Endothelial cell of umbilical vein (primary cell): ENCODE measurements at regions not wholly inside any gene's neighbourhood (a gene's known extent, or its start where the extent isn't known, plus 50 kb on each side); places are given as distances from the start of the nearest gene placed in this dataset.

ENCODE experiments used
- BruUV-seq: library from RNA; stranded (reverse); fragments of 400-500 nt; replicated peaks from 2 replicates; lab custom pipeline; 2021; lab: Mats Ljungman, UMichigan
- CTCF ChIA-PET: fragments of 300-600, 350-600 bp; sonication (Branson Sonifier 250); formaldehyde crosslinking; loops from one replicate; lab custom pipeline; 2021; ENCODE audit warnings: antibody characterized with exemption, inconsistent platforms; lab: Charles Lee
- POLR2A ChIA-PET: fragments of 300-600, 350-600 bp; sonication (Branson Sonifier 250); formaldehyde crosslinking; loops from one replicate; lab custom pipeline; 2021; ENCODE audit warnings: antibody characterized with exemption, inconsistent platforms; lab: Charles Lee
- DNase-seq: peaks from one replicate; pipeline ENCODE4 v3.0.0-alpha.2; 2011; ENCODE audit warnings: low read depth, low spot score
- FAIRE-seq: peaks from 2 replicates; lab custom pipeline; 2011; peaks lifted over from hg19 to GRCh38; lab: Jason Lieb, UNC
- H2AFZ ChIP-seq: 2 replicates; pipeline ENCODE4 v1.6.0; 2012; ENCODE audit warnings: low read depth, low read length, control low read depth, inconsistent platforms
- H3K27ac ChIP-seq: 2 replicates; pipeline ENCODE4 v1.5.1; 2011; ENCODE audit warnings: low read depth, mild to moderate bottlenecking, control low read depth, low read length, moderate library complexity; ENCODE audit not compliant: insufficient read depth
- H3K27me3 ChIP-seq, 2 experiments: 2 replicates each; pipeline versions ENCODE4 v1.6.0 to v1.6.1; 2011; ENCODE audit warnings: low read length in 2 of 2, mixed read lengths in 1 of 2; ENCODE audit not compliant: control insufficient read depth in 2 of 2, insufficient read depth in 2 of 2
- H3K36me3 ChIP-seq, 2 experiments: 2 replicates in 1 of 2; 3 replicates in 1 of 2; pipeline ENCODE4 v1.5.1; 2011; ENCODE audit warnings: low read length in 2 of 2, mild to moderate bottlenecking in 1 of 2, moderate library complexity in 1 of 2; ENCODE audit not compliant: control insufficient read depth in 2 of 2, insufficient read depth in 2 of 2; ENCODE audit errors: extremely low read depth in 1 of 2
- H3K4me1 ChIP-seq: 3 replicates; pipeline ENCODE4 v1.5.1; 2011; ENCODE audit warnings: mild to moderate bottlenecking, low read length; ENCODE audit not compliant: control insufficient read depth, insufficient read depth; ENCODE audit errors: extremely low read depth
- H3K4me2 ChIP-seq: 2 replicates; pipeline ENCODE4 v1.6.1; 2011; ENCODE audit warnings: low read length, control low read depth, mixed read lengths; ENCODE audit not compliant: insufficient read depth
- H3K4me3 ChIP-seq, 3 experiments: fragments of 200-600 bp in 1 of 3; sonication (generic), shearing (Covaris generic) in 1 of 3; replicated peaks in 1 of 3; 2 replicates each; pipeline ENCODE4 v1.5.1; 2011 to 2016; ENCODE audit warnings: control low read depth in 3 of 3, low read length in 3 of 3, mild to moderate bottlenecking in 2 of 3, inconsistent platforms in 1 of 3, low read depth in 1 of 3, moderate library complexity in 1 of 3; ENCODE audit not compliant: insufficient read depth in 1 of 3
- H3K79me2 ChIP-seq: 2 replicates; pipeline ENCODE4 v1.6.0; 2012; ENCODE audit warnings: low read length, inconsistent platforms; ENCODE audit not compliant: control insufficient read depth, insufficient read depth
- H3K9ac ChIP-seq: replicated peaks from 2 replicates; pipeline ENCODE3; 2011; ENCODE audit warnings: low read length, control low read depth; ENCODE audit not compliant: insufficient read depth; ENCODE audit errors: extremely low read depth
- H3K9me1 ChIP-seq: replicated peaks from 3 replicates; pipeline ENCODE4 v1.6.0; 2011; ENCODE audit warnings: mild to moderate bottlenecking, low read length; ENCODE audit not compliant: control insufficient read depth, insufficient read depth; ENCODE audit errors: extremely low read depth
- H3K9me3 ChIP-seq: replicated peaks from 2 replicates; pipeline ENCODE4 v1.5.1; 2012; ENCODE audit warnings: low read length, inconsistent platforms; ENCODE audit not compliant: control insufficient read depth, insufficient read depth
- H4K20me1 ChIP-seq: replicated peaks from 2 replicates; pipeline ENCODE3; 2011; ENCODE audit warnings: mild to moderate bottlenecking, low read length; ENCODE audit not compliant: control insufficient read depth, insufficient read depth; ENCODE audit errors: extremely low read depth
- EZH2 ChIP-seq: IDR thresholded peaks from 2 replicates; pipeline ENCODE4 v1.6.1; 2012; ENCODE audit warnings: borderline replicate concordance, low read depth, mild to moderate bottlenecking, moderate library complexity, low read length, inconsistent platforms; ENCODE audit not compliant: severe bottlenecking
- FOS ChIP-seq: IDR thresholded peaks from 2 replicates; pipeline ENCODE4 v1.6.1; 2011; ENCODE audit warnings: mild to moderate bottlenecking, low read length, moderate library complexity, borderline replicate concordance; ENCODE audit not compliant: insufficient read depth
- GATA2 ChIP-seq: IDR thresholded peaks from 2 replicates; pipeline ENCODE4 v1.7.0; 2011; ENCODE audit warnings: low read depth, mild to moderate bottlenecking, moderate library complexity, mixed read lengths, low read length; ENCODE audit not compliant: insufficient read length, insufficient read depth
- JUN ChIP-seq: IDR thresholded peaks from 2 replicates; pipeline ENCODE4 v1.6.1; 2011; ENCODE audit warnings: borderline replicate concordance, low read depth; ENCODE audit not compliant: insufficient read length, insufficient read depth
- MYC ChIP-seq: IDR thresholded peaks from one replicate; pipeline ENCODE4 v1.6.1; 2011; ENCODE audit warnings: mild to moderate bottlenecking, low read depth, low read length
- POLR2A ChIP-seq: IDR thresholded peaks from 2 replicates; pipeline ENCODE4 v1.6.1; 2012; ENCODE audit warnings: low read depth, mild to moderate bottlenecking, control low read depth, low read length
- POLR2AphosphoS5 ChIP-seq: IDR thresholded peaks from 2 replicates; pipeline ENCODE4 v1.6.1; 2012; ENCODE audit warnings: low read depth, mild to moderate bottlenecking, control low read depth, low read length, moderate library complexity; ENCODE audit not compliant: insufficient read depth
- dilution Hi-C: fragments of 300-500 bp; cut with MboI; formaldehyde crosslinking; loops from one replicate; pipeline ENCODE4 v1.15.0; 2019; ENCODE audit warnings: low sequenced_read_pairs; ENCODE audit not compliant: extremely low pct_ligation_motif_present
- intact Hi-C: fragments of 100-400 bp; cut with micrococcal nuclease; formaldehyde crosslinking; loops from one replicate; pipeline ENCODE4 v1.10.0; 2022
- TF ChIP-seq, protein P1 (sequence below): IDR thresholded peaks from 2 replicates; pipeline ENCODE4 v1.6.1; 2011; ENCODE audit not compliant: insufficient read depth, insufficient read length
- TF ChIP-seq, protein P2 (sequence below), 2 donors: IDR thresholded peaks; 1 replicate in 1 of 2; 2 replicates in 1 of 2; pipeline ENCODE4 v1.5.1; 2011; ENCODE audit warnings: low read length in 2 of 2, mild to moderate bottlenecking in 2 of 2, moderate library complexity in 2 of 2, control low read depth in 1 of 2, inconsistent platforms in 1 of 2, low read depth in 1 of 2; ENCODE audit not compliant: insufficient read depth in 1 of 2; ENCODE audit errors: extremely low read depth in 1 of 2

DNA sequence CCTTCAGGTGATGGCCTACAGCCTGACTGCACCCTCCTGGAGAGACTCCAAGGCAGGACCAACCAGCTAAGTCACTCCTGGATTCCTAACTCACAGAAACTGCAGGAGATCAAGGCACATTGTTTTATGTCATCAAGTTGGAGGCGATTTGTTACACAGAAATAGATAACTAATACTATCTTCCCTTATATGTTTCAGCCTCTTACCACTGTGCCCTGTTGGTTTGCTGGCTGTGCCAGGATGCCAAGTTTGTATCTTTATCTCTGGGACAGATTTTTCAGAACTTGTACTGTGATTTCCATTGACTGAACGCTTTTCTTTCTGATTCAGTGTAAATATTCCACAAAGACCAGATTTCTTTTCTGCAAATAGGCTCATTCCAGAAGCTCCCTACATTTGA lies 76.2 kb upstream of the OPCML start:
- ChIA-PET POLR2A (no interaction called here), CTCF (no interaction called here)
- no peak for FAIRE-seq
- Histone ChIP-seq H3K27me3 (no peaks in the 10 kb centered on the region), H3K36me3 (no peaks in the 10 kb centered on the region), H3K27ac (no peak overlapping the region), H3K4me1 (no peaks in the 10 kb centered on the region), H3K9me1 (no peaks in the 10 kb centered on the region), H3K79me2 (no peaks in the 10 kb centered on the region), H3K4me2 (no peak overlapping the region), H3K4me3 (no peak overlapping the region), H3K9ac (no peak overlapping the region), H2AFZ (no peak overlapping the region), H3K9me3 (peaks cover 2% of the 10 kb centered on the region), H4K20me1 (no peaks in the 10 kb centered on the region)
- no TSS peak for BruUV-seq
- TF ChIP-seq FOS: no peak
- TF ChIP-seq MYC: no peak
- TF ChIP-seq GATA2: no peak
- no peak for TF ChIP-seq EZH2
- TF ChIP-seq JUN: no peak
- TF ChIP-seq, protein P1, sequence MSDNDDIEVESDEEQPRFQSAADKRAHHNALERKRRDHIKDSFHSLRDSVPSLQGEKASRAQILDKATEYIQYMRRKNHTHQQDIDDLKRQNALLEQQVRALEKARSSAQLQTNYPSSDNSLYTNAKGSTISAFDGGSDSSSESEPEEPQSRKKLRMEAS: no peak
- TF ChIP-seq POLR2AphosphoS5: no peak
- TF ChIP-seq POLR2A: no peak
- TF ChIP-seq, protein P2, sequence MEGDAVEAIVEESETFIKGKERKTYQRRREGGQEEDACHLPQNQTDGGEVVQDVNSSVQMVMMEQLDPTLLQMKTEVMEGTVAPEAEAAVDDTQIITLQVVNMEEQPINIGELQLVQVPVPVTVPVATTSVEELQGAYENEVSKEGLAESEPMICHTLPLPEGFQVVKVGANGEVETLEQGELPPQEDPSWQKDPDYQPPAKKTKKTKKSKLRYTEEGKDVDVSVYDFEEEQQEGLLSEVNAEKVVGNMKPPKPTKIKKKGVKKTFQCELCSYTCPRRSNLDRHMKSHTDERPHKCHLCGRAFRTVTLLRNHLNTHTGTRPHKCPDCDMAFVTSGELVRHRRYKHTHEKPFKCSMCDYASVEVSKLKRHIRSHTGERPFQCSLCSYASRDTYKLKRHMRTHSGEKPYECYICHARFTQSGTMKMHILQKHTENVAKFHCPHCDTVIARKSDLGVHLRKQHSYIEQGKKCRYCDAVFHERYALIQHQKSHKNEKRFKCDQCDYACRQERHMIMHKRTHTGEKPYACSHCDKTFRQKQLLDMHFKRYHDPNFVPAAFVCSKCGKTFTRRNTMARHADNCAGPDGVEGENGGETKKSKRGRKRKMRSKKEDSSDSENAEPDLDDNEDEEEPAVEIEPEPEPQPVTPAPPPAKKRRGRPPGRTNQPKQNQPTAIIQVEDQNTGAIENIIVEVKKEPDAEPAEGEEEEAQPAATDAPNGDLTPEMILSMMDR (IDR thresholded peaks at IDR 0.05; ENCODE audit: extremely low read depth in 1 of 2, insufficient read depth in 1 of 2, low read depth in 1 of 2, low read length in 2 of 2): no peak
- dilution Hi-C loops: no loop called here
- DNase-seq: no peak
- intact Hi-C loops: no loop called here
